ENCODE measurements at regions not wholly inside any gene's neighbourhood (a gene's known extent, or its start where the extent isn't known, plus 50 kb on each side); places are given as distances from the start of the nearest gene placed in this dataset.

GRCh38 chr11:134504146-134504905 lies 92.3 kb upstream of the B3GAT1 start:
- Histone ChIP-seq H3K9me3 (no peaks in the 10 kb centered on the region), H3K4me1 (no peaks in the 10 kb centered on the region), H3K36me3 (no peaks in the 10 kb centered on the region), H3K4me3 (no peak overlapping the region), H3K27me3 (no peaks in the 10 kb centered on the region), H3K27ac (no peak overlapping the region)
- no peak for DNase-seq
- TF ChIP-seq POLR2AphosphoS5 (IDR thresholded peaks at IDR 0.05) (no peak), EP300 (IDR thresholded peaks at IDR 0.05; ENCODE audit: low read depth) (no peak), POLR2A (IDR thresholded peaks at IDR 0.05) (no peak)
- TF ChIP-seq, protein P1, sequence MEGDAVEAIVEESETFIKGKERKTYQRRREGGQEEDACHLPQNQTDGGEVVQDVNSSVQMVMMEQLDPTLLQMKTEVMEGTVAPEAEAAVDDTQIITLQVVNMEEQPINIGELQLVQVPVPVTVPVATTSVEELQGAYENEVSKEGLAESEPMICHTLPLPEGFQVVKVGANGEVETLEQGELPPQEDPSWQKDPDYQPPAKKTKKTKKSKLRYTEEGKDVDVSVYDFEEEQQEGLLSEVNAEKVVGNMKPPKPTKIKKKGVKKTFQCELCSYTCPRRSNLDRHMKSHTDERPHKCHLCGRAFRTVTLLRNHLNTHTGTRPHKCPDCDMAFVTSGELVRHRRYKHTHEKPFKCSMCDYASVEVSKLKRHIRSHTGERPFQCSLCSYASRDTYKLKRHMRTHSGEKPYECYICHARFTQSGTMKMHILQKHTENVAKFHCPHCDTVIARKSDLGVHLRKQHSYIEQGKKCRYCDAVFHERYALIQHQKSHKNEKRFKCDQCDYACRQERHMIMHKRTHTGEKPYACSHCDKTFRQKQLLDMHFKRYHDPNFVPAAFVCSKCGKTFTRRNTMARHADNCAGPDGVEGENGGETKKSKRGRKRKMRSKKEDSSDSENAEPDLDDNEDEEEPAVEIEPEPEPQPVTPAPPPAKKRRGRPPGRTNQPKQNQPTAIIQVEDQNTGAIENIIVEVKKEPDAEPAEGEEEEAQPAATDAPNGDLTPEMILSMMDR (IDR thresholded peaks at IDR 0.05): no peak
- WGBS, 2 donors (ENCODE audit: low coverage in 1 of 2): 71% methylated on average over 11 to 16 of the region's 16 CpGs
- in situ Hi-C loops (cut with MboI; ENCODE audit: low pct_ligation_motif_present in 1 of 4, low pct_unique_long_range_greater_than_20kb in 1 of 4, low sequenced_read_pairs in 3 of 4) (no loop called here), intact Hi-C loops (cut with DNase I; ENCODE audit: low total_unique reads) (no loop called here)

DNA sequence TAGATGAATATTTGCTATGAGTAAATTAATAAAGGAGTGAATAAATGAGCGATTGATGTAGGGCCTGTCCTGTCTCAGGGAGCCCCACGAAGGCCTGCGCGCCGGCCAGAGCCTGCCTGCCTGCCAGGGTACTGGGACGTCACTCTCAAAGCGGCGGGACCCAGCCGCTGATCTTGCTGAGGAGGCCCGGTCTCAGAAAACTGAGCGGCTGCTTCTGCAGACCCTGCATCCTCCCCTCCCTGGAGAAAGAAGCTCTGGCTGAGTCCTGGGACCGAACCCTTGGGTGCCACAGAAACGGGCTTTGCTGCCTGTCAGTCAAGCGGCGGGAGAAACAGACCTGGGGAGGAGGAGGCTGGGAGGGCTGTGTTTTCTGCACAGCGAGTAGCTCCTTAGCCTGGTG lies 91.6 kb upstream of the B3GAT1 start:
- no peak overlapping the region for H3K27ac ChIP-seq
- no peaks in the 10 kb centered on the region for H3K27me3 ChIP-seq
- intact Hi-C loops (cut with DNase I; ENCODE audit: low total_unique reads): no loop called here
- peaks cover 0 to under 1% (median 0%) of the 10 kb centered on the region in 4 donors for H3K4me1 ChIP-seq
- H3K9me3 ChIP-seq: no peaks in the 10 kb centered on the region
- H3K36me3 ChIP-seq: no peaks in the 10 kb centered on the region
- no peak for DNase-seq
- 84 to 94% methylated on average over 5 to 16 of the region's 16 CpGs for WGBS, 2 donors (ENCODE audit: low coverage in 1 of 2)
- no peak overlapping the region for H3K4me3 ChIP-seq
- in situ Hi-C loops (cut with MboI; ENCODE audit: low pct_ligation_motif_present in 1 of 4, low pct_unique_long_range_greater_than_20kb in 1 of 4, low sequenced_read_pairs in 3 of 4): no loop called here
- TF ChIP-seq, protein P1 (IDR thresholded peaks at IDR 0.05): no peak
- TF ChIP-seq POLR2AphosphoS5 (IDR thresholded peaks at IDR 0.05) (no peak), POLR2A (IDR thresholded peaks at IDR 0.05) (no peak), EP300 (IDR thresholded peaks at IDR 0.05; ENCODE audit: low read depth) (no peak)

- TF ChIP-seq, protein P1 (IDR thresholded peaks at IDR 0.05): no peak
- TF ChIP-seq EP300 (IDR thresholded peaks at IDR 0.05; ENCODE audit: low read depth): no peak
- TF ChIP-seq POLR2A (IDR thresholded peaks at IDR 0.05): no peak
- TF ChIP-seq POLR2AphosphoS5 (IDR thresholded peaks at IDR 0.05): no peak
- no peaks in the 10 kb centered on the region for H3K36me3 ChIP-seq
- 71 to 90% methylated on average over 2 to 21 of the region's 21 CpGs for WGBS, 2 donors (ENCODE audit: low coverage in 1 of 2)
- in situ Hi-C loops (cut with MboI; ENCODE audit: low pct_ligation_motif_present in 1 of 4, low pct_unique_long_range_greater_than_20kb in 1 of 4, low sequenced_read_pairs in 3 of 4) (no loop called here), intact Hi-C loops (cut with DNase I; ENCODE audit: low total_unique reads) (no loop called here)
- no peaks in the 10 kb centered on the region for H3K27me3 ChIP-seq
- no peak overlapping the region for H3K4me3 ChIP-seq
- no peak overlapping the region for H3K27ac ChIP-seq
- peaks cover 0 to 6% (median 3%) of the 10 kb centered on the region in 4 donors for H3K4me1 ChIP-seq
- no peaks in the 10 kb centered on the region for H3K9me3 ChIP-seq
- DNase-seq: no peak
Observed at GRCh38 chr11:134503100-134503499, 91.1 kb upstream of the B3GAT1 start.

GRCh38 chr11:134502153-134502550 lies 90.1 kb upstream of the B3GAT1 start:
- Histone ChIP-seq H3K27me3 (no peaks in the 10 kb centered on the region), H3K4me1 (peaks cover 0 to 11% (median 8%) of the 10 kb centered on the region in 4 donors), H3K9me3 (no peaks in the 10 kb centered on the region), H3K4me3 (no peak overlapping the region), H3K27ac (no peak overlapping the region), H3K36me3 (no peaks in the 10 kb centered on the region)
- in situ Hi-C loops (cut with MboI; ENCODE audit: low pct_ligation_motif_present in 1 of 4, low pct_unique_long_range_greater_than_20kb in 1 of 4, low sequenced_read_pairs in 3 of 4): no loop called here
- no peak for TF ChIP-seq EP300 (IDR thresholded peaks at IDR 0.05; ENCODE audit: low read depth)
- TF ChIP-seq, protein P1 (IDR thresholded peaks at IDR 0.05): no peak
- no peak for TF ChIP-seq POLR2AphosphoS5 (IDR thresholded peaks at IDR 0.05)
- no peak for TF ChIP-seq POLR2A (IDR thresholded peaks at IDR 0.05)
- no peak for DNase-seq
- intact Hi-C loops (cut with DNase I; ENCODE audit: low total_unique reads): no loop called here
- WGBS, 2 donors (ENCODE audit: low coverage in 1 of 2): 88% methylated on average over 5 of the region's 5 CpGs; no CpG with 5 or more reads in 1 of the 2 donors
